Fibroblast of lung (primary cell): ENCODE measurements at regions not wholly inside any gene's neighbourhood (a gene's known extent, or its start where the extent isn't known, plus 50 kb on each side); places are given as distances from the start of the nearest gene placed in this dataset.
A peak's percentile ranks its signal among the peaks of the same experiment; 100 is the strongest.

Experiments used
- DNase-seq, 2 donors: peaks; one replicate each; pipeline versions ENCODE4 v3.0.0 to v3.0.0-alpha.2; 2010; ENCODE audit warnings: low read depth in 2 of 2
- H2AFZ ChIP-seq: 2 replicates; pipeline ENCODE4 v1.5.1; 2012; ENCODE audit warnings: low read length, control low read depth, inconsistent platforms
- H3K27ac ChIP-seq: 2 replicates; pipeline ENCODE4 v1.5.1; 2011; ENCODE audit warnings: low read length, control low read depth; ENCODE audit not compliant: insufficient read depth
- H3K27me3 ChIP-seq: 2 replicates; pipeline ENCODE4 v1.5.1; 2011; ENCODE audit warnings: mild to moderate bottlenecking, low read length; ENCODE audit not compliant: control insufficient read depth, insufficient read depth
- H3K36me3 ChIP-seq: 2 replicates; pipeline ENCODE4 v1.5.1; 2011; ENCODE audit warnings: low read length; ENCODE audit not compliant: control insufficient read depth, insufficient read depth
- H3K4me1 ChIP-seq: 2 replicates; pipeline ENCODE4 v1.5.1; 2011; ENCODE audit warnings: low read length; ENCODE audit not compliant: control insufficient read depth, insufficient read depth; ENCODE audit errors: extremely low read depth
- H3K4me2 ChIP-seq: 2 replicates; pipeline ENCODE4 v1.5.1; 2011; ENCODE audit warnings: low read length, control low read depth; ENCODE audit not compliant: insufficient read depth; ENCODE audit errors: extremely low read depth
- H3K4me3 ChIP-seq, 4 experiments: fragments of 200-600 bp in 1 of 4; sonication (generic) in 1 of 4; replicated peaks in 1 of 4; 2 replicates each; pipeline ENCODE4 v1.5.1; 2011 to 2016; ENCODE audit warnings: low read length in 4 of 4, low read depth in 3 of 4, mild to moderate bottlenecking in 3 of 4, control low read depth in 2 of 4, inconsistent platforms in 1 of 4, mixed read lengths in 1 of 4; ENCODE audit not compliant: insufficient read depth in 1 of 4; ENCODE audit errors: control extremely low read depth in 1 of 4
- H3K79me2 ChIP-seq: 2 replicates; pipeline ENCODE4 v1.5.1; 2012; ENCODE audit warnings: mild to moderate bottlenecking, low read length, inconsistent platforms; ENCODE audit not compliant: control insufficient read depth, insufficient read depth
- H3K9ac ChIP-seq: 2 replicates; pipeline ENCODE4 v1.5.1; 2011; ENCODE audit warnings: mild to moderate bottlenecking, low read length, control low read depth; ENCODE audit not compliant: insufficient read depth
- H3K9me3 ChIP-seq: 2 replicates; pipeline ENCODE4 v1.5.1; 2012; ENCODE audit warnings: low read depth, low read length; ENCODE audit not compliant: control insufficient read depth, insufficient read depth
- H4K20me1 ChIP-seq: 2 replicates; pipeline ENCODE4 v1.5.1; 2011; ENCODE audit warnings: low read length; ENCODE audit not compliant: control insufficient read depth, insufficient read depth; ENCODE audit errors: extremely low read depth
- EZH2 ChIP-seq: IDR thresholded peaks from 2 replicates; pipeline ENCODE4 v1.5.1; 2012; ENCODE audit warnings: low read length, control low read depth, mild to moderate bottlenecking; ENCODE audit errors: missing control alignments
- TF ChIP-seq, protein P1 (sequence below), 2 donors: IDR thresholded peaks in 1 of 2; conservative IDR thresholded peaks in 1 of 2; 1 replicate in 1 of 2; 2 replicates in 1 of 2; pipeline ENCODE4 v1.5.1; 2011 to 2012; ENCODE audit warnings: low read length in 2 of 2, control low read depth in 1 of 2, inconsistent platforms in 1 of 2, low read depth in 1 of 2, mild to moderate bottlenecking in 1 of 2

DNA sequence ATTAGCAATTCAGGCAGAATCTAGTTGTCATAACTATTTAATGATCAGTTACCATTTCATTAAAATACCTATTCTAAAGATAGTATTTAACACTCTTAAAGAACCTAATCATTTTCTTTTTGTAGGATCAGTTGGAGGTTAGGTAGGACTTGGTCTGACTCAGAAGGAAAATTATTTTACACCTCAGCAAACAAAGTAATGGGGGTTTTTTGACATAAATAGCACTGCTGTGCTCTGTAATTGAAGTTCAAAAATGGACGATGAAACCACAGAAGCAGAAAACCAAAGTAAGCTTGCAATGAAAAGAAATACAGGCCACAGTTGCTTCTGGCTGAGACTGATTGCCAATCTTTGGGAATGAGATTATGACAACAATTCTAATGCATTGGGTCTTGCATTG, 187.0 kb upstream of the TRPM3 start:
- Histone ChIP-seq H3K4me3 (no peak overlapping the region), H4K20me1 (no peaks in the 10 kb centered on the region), H3K36me3 (no peaks in the 10 kb centered on the region), H3K4me2 (no peak overlapping the region), H3K27ac (no peak overlapping the region), H3K9ac (no peak overlapping the region), H3K4me1 (no peaks in the 10 kb centered on the region), H3K9me3 (no peaks in the 10 kb centered on the region), H3K27me3 (no peaks in the 10 kb centered on the region), H3K79me2 (no peaks in the 10 kb centered on the region), H2AFZ (no peak overlapping the region)
- no peak for DNase-seq
- TF ChIP-seq, protein P1, sequence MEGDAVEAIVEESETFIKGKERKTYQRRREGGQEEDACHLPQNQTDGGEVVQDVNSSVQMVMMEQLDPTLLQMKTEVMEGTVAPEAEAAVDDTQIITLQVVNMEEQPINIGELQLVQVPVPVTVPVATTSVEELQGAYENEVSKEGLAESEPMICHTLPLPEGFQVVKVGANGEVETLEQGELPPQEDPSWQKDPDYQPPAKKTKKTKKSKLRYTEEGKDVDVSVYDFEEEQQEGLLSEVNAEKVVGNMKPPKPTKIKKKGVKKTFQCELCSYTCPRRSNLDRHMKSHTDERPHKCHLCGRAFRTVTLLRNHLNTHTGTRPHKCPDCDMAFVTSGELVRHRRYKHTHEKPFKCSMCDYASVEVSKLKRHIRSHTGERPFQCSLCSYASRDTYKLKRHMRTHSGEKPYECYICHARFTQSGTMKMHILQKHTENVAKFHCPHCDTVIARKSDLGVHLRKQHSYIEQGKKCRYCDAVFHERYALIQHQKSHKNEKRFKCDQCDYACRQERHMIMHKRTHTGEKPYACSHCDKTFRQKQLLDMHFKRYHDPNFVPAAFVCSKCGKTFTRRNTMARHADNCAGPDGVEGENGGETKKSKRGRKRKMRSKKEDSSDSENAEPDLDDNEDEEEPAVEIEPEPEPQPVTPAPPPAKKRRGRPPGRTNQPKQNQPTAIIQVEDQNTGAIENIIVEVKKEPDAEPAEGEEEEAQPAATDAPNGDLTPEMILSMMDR (conservative IDR thresholded peaks at IDR 0.05 in 1 of 2, IDR thresholded peaks at IDR 0.05 in 1 of 2; ENCODE audit: low read depth in 1 of 2, low read length in 2 of 2): no peak
- no peak for TF ChIP-seq EZH2

DNA sequence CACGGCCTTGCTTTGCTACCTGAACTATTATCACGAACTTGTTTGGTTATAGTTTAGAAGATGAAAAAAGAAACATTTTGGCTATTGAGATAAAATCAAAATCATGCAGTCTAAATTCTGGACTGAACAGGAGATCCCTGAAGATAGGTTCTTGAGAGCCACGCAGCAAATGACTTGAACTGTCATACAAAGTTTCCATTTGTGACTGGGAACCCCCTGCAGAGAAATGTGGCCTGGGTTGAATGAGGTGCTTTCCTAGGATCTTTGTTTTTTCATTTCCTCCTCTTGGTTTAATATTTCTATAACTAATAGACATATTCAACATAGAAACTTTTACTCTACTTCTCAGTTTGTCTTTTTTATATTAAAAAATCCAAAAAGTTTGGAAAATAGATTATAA, 184.7 kb upstream of the TRPM3 start:
- H3K9me3 ChIP-seq: no peaks in the 10 kb centered on the region
- H2AFZ ChIP-seq: no peak overlapping the region
- DNase-seq: no peak
- TF ChIP-seq, protein P1 (conservative IDR thresholded peaks at IDR 0.05 in 1 of 2, IDR thresholded peaks at IDR 0.05 in 1 of 2; ENCODE audit: low read depth in 1 of 2, low read length in 2 of 2): no peak
- no peak for TF ChIP-seq EZH2
- H3K4me1 ChIP-seq: no peaks in the 10 kb centered on the region
- H3K9ac ChIP-seq: no peak overlapping the region
- H3K4me2 ChIP-seq: no peak overlapping the region
- H3K27me3 ChIP-seq: no peaks in the 10 kb centered on the region
- H3K36me3 ChIP-seq: no peaks in the 10 kb centered on the region
- no peak overlapping the region for H3K27ac ChIP-seq
- no peaks in the 10 kb centered on the region for H3K79me2 ChIP-seq
- no peaks in the 10 kb centered on the region for H4K20me1 ChIP-seq
- no peak overlapping the region for H3K4me3 ChIP-seq

DNA sequence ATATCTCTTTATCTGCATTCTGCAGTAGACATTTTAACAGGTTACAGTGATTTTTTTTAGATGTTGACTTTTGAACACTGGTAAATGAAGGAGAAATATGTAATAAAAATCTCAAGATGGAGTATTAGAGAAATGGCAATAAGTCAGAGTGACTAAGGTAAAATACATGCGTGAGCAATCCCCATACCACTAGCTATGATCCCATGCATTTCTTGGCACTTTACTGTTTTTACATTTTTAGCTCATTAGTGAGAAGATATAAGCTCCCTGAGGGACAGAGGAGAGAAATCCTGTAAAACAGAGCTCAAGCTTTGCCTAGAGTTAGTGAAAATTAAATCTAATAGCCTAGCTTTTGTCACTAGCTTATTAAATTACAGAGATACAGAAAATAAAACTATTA, 181.9 kb upstream of the TRPM3 start:
- TF ChIP-seq, protein P1 (conservative IDR thresholded peaks at IDR 0.05 in 1 of 2, IDR thresholded peaks at IDR 0.05 in 1 of 2; ENCODE audit: low read depth in 1 of 2, low read length in 2 of 2): no peak
- no peak for TF ChIP-seq EZH2
- H3K9ac ChIP-seq: no peak overlapping the region
- H3K27ac ChIP-seq: no peak overlapping the region
- H3K4me1 ChIP-seq: no peaks in the 10 kb centered on the region
- peak in 1 of 2 donors; percentile 6 for DNase-seq
- no peaks in the 10 kb centered on the region for H3K9me3 ChIP-seq
- H3K4me3 ChIP-seq: no peak overlapping the region
- H4K20me1 ChIP-seq: no peaks in the 10 kb centered on the region
- no peak overlapping the region for H3K4me2 ChIP-seq
- no peak overlapping the region for H2AFZ ChIP-seq
- H3K36me3 ChIP-seq: no peaks in the 10 kb centered on the region
- H3K27me3 ChIP-seq: no peaks in the 10 kb centered on the region
- no peaks in the 10 kb centered on the region for H3K79me2 ChIP-seq
